Activated T-cell treated with anti-CD3 and anti-CD28 coated beads, Interleukin-2, amount 50 U/mL, for 72 hours (primary cell): ENCODE measurements at regions not wholly inside any gene's neighbourhood (a gene's known extent, or its start where the extent isn't known, plus 50 kb on each side); places are given as distances from the start of the nearest gene placed in this dataset.

Source experiments
- ATAC-seq, 2 donors: fragments of 150-1000 bp; cut with Tn5 transposase; replicated peaks in 1 of 2; 2 replicates each; pipeline ENCODE4 v1.10.0; 2021; ENCODE audit warnings: moderate library complexity in 2 of 2, mild to moderate bottlenecking in 1 of 2
- DNase-seq, 2 donors: peaks; one replicate each; pipeline ENCODE4 v3.0.0; 2021 to 2022; ENCODE audit warnings: mixed read lengths in 1 of 2
- H3K27ac Mint-ChIP-seq: one replicate; pipeline ENCODE4 v1.8.0; 2022; ENCODE audit warnings: mild to moderate bottlenecking, moderate library complexity, mixed read lengths
- H3K27me3 Mint-ChIP-seq: one replicate; pipeline ENCODE4 v1.8.0; 2022; ENCODE audit warnings: low read depth, mixed read lengths
- H3K36me3 Mint-ChIP-seq, 2 donors: one replicate each; pipeline ENCODE4 v1.8.0; 2022; ENCODE audit warnings: mixed read lengths in 2 of 2, mild to moderate bottlenecking in 1 of 2; ENCODE audit not compliant: insufficient read depth in 2 of 2
- H3K4me1 Mint-ChIP-seq: one replicate; pipeline ENCODE4 v1.8.0; 2022; ENCODE audit warnings: low read depth, mixed read lengths
- H3K4me3 Mint-ChIP-seq, 2 donors: one replicate each; pipeline ENCODE4 v1.8.0; 2022; ENCODE audit warnings: mild to moderate bottlenecking in 2 of 2, mixed read lengths in 2 of 2, moderate library complexity in 2 of 2
- H3K9me3 Mint-ChIP-seq, 2 donors: one replicate each; pipeline ENCODE4 v1.8.0; 2022; ENCODE audit warnings: mixed read lengths in 2 of 2

- H3K9me3 Mint-ChIP-seq, result no peaks in the 10 kb centered on the region
- DNase-seq, result no peak
- no peaks in the 10 kb centered on the region for H3K36me3 Mint-ChIP-seq
- no peak overlapping the region for H3K27ac Mint-ChIP-seq
- no peaks in the 10 kb centered on the region for H3K4me1 Mint-ChIP-seq
- H3K27me3 Mint-ChIP-seq, result no peaks in the 10 kb centered on the region
- no peak for ATAC-seq
- no peak overlapping the region for H3K4me3 Mint-ChIP-seq
These were observed 50.7 kb upstream of the NOCT start for GRCh38 chr4:138964716-138965426.

GRCh38 chr4:138963412-138963811 lies 52.2 kb upstream of the NOCT start:
- no peaks in the 10 kb centered on the region for H3K36me3 Mint-ChIP-seq
- H3K4me3 Mint-ChIP-seq, result no peak overlapping the region
- no peak for ATAC-seq
- H3K4me1 Mint-ChIP-seq, result no peaks in the 10 kb centered on the region
- no peak for DNase-seq
- H3K9me3 Mint-ChIP-seq, result no peaks in the 10 kb centered on the region
- no peak overlapping the region for H3K27ac Mint-ChIP-seq
- no peaks in the 10 kb centered on the region for H3K27me3 Mint-ChIP-seq

GRCh38 chr4:138961664-138962063 lies 53.9 kb upstream of the NOCT start:
- no peaks in the 10 kb centered on the region for H3K27me3 Mint-ChIP-seq
- H3K4me3 Mint-ChIP-seq, result no peak overlapping the region
- H3K27ac Mint-ChIP-seq, result no peak overlapping the region
- H3K36me3 Mint-ChIP-seq, result no peaks in the 10 kb centered on the region
- DNase-seq, result no peak
- H3K9me3 Mint-ChIP-seq, result no peaks in the 10 kb centered on the region
- no peak for ATAC-seq
- H3K4me1 Mint-ChIP-seq, result no peaks in the 10 kb centered on the region

GRCh38 chr4:138961129-138961528 lies 54.5 kb upstream of the NOCT start:
- H3K9me3 Mint-ChIP-seq, result no peaks in the 10 kb centered on the region
- H3K4me3 Mint-ChIP-seq, result no peak overlapping the region
- no peak overlapping the region for H3K27ac Mint-ChIP-seq
- ATAC-seq (no peak), DNase-seq (no peak)
- H3K27me3 Mint-ChIP-seq, result no peaks in the 10 kb centered on the region
- no peaks in the 10 kb centered on the region for H3K36me3 Mint-ChIP-seq
- no peaks in the 10 kb centered on the region for H3K4me1 Mint-ChIP-seq

- peaks cover 5% of the 10 kb centered on the region for H3K27me3 Mint-ChIP-seq
- H3K4me1 Mint-ChIP-seq, result no peaks in the 10 kb centered on the region
- no peaks in the 10 kb centered on the region for H3K36me3 Mint-ChIP-seq
- no peak overlapping the region for H3K4me3 Mint-ChIP-seq
- ATAC-seq, result no peak
- no peak overlapping the region for H3K27ac Mint-ChIP-seq
- DNase-seq, result no peak
- no peaks in the 10 kb centered on the region for H3K9me3 Mint-ChIP-seq
These were observed 55.3 kb upstream of the NOCT start for GRCh38 chr4:138960175-138960710.

GRCh38 chr4:138959097-138959815 lies 56.3 kb upstream of the NOCT start:
- no peak for DNase-seq
- Mint-ChIP-seq H3K36me3 (no peaks in the 10 kb centered on the region), H3K9me3 (no peaks in the 10 kb centered on the region), H3K27me3 (peaks cover 5% of the 10 kb centered on the region), H3K27ac (no peak overlapping the region), H3K4me3 (no peak overlapping the region), H3K4me1 (no peaks in the 10 kb centered on the region)
- ATAC-seq, result peak in 1 of 2 donors; percentile 15

GRCh38 chr4:138958519-138958918 lies 57.1 kb upstream of the NOCT start:
- H3K4me1 Mint-ChIP-seq, result no peaks in the 10 kb centered on the region
- H3K4me3 Mint-ChIP-seq, result no peak overlapping the region
- ATAC-seq (no peak), DNase-seq (no peak)
- peaks cover 5% of the 10 kb centered on the region for H3K27me3 Mint-ChIP-seq
- H3K36me3 Mint-ChIP-seq, result no peaks in the 10 kb centered on the region
- H3K27ac Mint-ChIP-seq, result no peak overlapping the region
- H3K9me3 Mint-ChIP-seq, result no peaks in the 10 kb centered on the region

- DNase-seq (no peak), ATAC-seq (no peak)
- H3K36me3 Mint-ChIP-seq, result no peaks in the 10 kb centered on the region
- H3K4me1 Mint-ChIP-seq, result no peaks in the 10 kb centered on the region
- no peaks in the 10 kb centered on the region for H3K9me3 Mint-ChIP-seq
- no peak overlapping the region for H3K27ac Mint-ChIP-seq
- peaks cover 5% of the 10 kb centered on the region for H3K27me3 Mint-ChIP-seq
- H3K4me3 Mint-ChIP-seq, result no peak overlapping the region
These were observed 58.3 kb upstream of the NOCT start for GRCh38 chr4:138957302-138957701.

GRCh38 chr4:138954428-138954827 lies 61.2 kb upstream of the NOCT start:
- Mint-ChIP-seq H3K4me1 (no peaks in the 10 kb centered on the region), H3K27me3 (peaks cover 5% of the 10 kb centered on the region), H3K4me3 (no peak overlapping the region), H3K36me3 (no peaks in the 10 kb centered on the region), H3K27ac (no peak overlapping the region), H3K9me3 (no peaks in the 10 kb centered on the region)
- DNase-seq (no peak), ATAC-seq (no peak)

GRCh38 chr4:138953961-138954371 lies 61.6 kb upstream of the NOCT start:
- no peak overlapping the region for H3K27ac Mint-ChIP-seq
- H3K36me3 Mint-ChIP-seq, result no peaks in the 10 kb centered on the region
- H3K27me3 Mint-ChIP-seq, result peaks cover 5% of the 10 kb centered on the region
- no peak overlapping the region for H3K4me3 Mint-ChIP-seq
- no peaks in the 10 kb centered on the region for H3K9me3 Mint-ChIP-seq
- no peaks in the 10 kb centered on the region for H3K4me1 Mint-ChIP-seq
- ATAC-seq, result no peak
- no peak for DNase-seq

GRCh38 chr4:138952411-138952810 lies 63.2 kb upstream of the NOCT start:
- DNase-seq, result peak; percentile 22 to 39
- no peaks in the 10 kb centered on the region for H3K9me3 Mint-ChIP-seq
- no peak overlapping the region for H3K27ac Mint-ChIP-seq
- H3K4me1 Mint-ChIP-seq, result no peaks in the 10 kb centered on the region
- H3K27me3 Mint-ChIP-seq, result peaks cover 5% of the 10 kb centered on the region
- H3K36me3 Mint-ChIP-seq, result no peaks in the 10 kb centered on the region
- peak; percentile 54 to 87 for ATAC-seq
- no peak overlapping the region for H3K4me3 Mint-ChIP-seq

- Mint-ChIP-seq H3K27ac (no peak overlapping the region), H3K27me3 (peaks cover 5% of the 10 kb centered on the region), H3K4me3 (no peak overlapping the region), H3K9me3 (no peaks in the 10 kb centered on the region), H3K36me3 (no peaks in the 10 kb centered on the region), H3K4me1 (no peaks in the 10 kb centered on the region)
- DNase-seq (no peak), ATAC-seq (no peak)
These were observed 63.8 kb upstream of the NOCT start for GRCh38 chr4:138951764-138952163.

GRCh38 chr4:138949866-138950265 lies 65.7 kb upstream of the NOCT start:
- H3K36me3 Mint-ChIP-seq, result no peaks in the 10 kb centered on the region
- no peak overlapping the region for H3K4me3 Mint-ChIP-seq
- H3K27me3 Mint-ChIP-seq, result no peaks in the 10 kb centered on the region
- no peaks in the 10 kb centered on the region for H3K4me1 Mint-ChIP-seq
- DNase-seq, result no peak
- no peak overlapping the region for H3K27ac Mint-ChIP-seq
- no peak for ATAC-seq
- H3K9me3 Mint-ChIP-seq, result no peaks in the 10 kb centered on the region
